ENCODE measurements at regions not wholly inside any gene's neighbourhood (a gene's known extent, or its start where the extent isn't known, plus 50 kb on each side); places are given as distances from the start of the nearest gene placed in this dataset.

DNA sequence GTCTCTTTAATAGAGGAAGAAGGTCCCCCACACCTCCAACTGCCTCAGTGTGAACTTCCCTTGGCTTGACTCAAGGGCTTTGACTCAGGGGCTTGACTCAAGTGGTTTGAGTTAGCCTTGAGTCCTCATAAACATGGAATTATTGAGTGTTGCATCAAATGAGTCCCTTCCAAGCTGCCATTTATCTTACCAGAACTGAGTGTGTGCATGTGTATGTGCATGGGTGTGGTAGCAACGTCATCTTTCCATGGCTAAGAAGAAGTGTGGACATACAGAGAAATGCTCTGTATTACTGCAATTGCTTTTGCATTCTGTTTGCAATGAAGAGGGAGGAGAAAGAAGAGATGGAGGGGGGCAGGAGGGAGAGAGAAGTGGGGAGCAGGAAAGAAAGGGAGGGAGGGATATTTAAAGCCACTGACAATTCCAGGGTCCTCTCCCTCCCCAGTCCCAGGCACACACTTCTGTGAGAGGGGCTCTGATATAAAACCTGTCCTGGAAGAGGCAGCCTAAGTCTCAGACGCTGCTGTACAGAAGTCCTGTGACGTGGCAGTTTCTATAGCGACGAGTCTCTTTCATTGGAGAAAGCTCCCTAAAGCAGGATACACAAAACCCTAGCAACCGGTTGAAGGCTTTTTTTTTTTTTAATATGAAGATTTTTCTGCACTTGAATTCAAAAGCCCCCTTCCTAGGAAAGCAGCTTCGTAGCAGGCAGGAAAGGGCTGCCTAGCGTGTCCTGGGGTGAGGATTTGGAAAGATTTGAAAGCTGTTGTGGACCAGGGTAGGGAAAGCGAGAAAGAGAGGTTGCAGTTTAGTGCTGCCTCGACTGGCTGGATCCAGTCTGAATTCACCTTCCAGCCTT, 93.3 kb upstream of the MAP1B start:
- Histone ChIP-seq H3K27ac (no peak overlapping the region), H3K36me3 (no peaks in the 10 kb centered on the region), H3K27me3 (no peaks in the 10 kb centered on the region), H3K9me3 (no peaks in the 10 kb centered on the region), H3K4me1 (no peaks in the 10 kb centered on the region), H3K4me3 (no peak overlapping the region)
- 55 to 62% methylated on average over 10 of the region's 10 CpGs for WGBS, 2 donors
- TF ChIP-seq, protein P1, sequence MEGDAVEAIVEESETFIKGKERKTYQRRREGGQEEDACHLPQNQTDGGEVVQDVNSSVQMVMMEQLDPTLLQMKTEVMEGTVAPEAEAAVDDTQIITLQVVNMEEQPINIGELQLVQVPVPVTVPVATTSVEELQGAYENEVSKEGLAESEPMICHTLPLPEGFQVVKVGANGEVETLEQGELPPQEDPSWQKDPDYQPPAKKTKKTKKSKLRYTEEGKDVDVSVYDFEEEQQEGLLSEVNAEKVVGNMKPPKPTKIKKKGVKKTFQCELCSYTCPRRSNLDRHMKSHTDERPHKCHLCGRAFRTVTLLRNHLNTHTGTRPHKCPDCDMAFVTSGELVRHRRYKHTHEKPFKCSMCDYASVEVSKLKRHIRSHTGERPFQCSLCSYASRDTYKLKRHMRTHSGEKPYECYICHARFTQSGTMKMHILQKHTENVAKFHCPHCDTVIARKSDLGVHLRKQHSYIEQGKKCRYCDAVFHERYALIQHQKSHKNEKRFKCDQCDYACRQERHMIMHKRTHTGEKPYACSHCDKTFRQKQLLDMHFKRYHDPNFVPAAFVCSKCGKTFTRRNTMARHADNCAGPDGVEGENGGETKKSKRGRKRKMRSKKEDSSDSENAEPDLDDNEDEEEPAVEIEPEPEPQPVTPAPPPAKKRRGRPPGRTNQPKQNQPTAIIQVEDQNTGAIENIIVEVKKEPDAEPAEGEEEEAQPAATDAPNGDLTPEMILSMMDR (IDR thresholded peaks at IDR 0.05): no peak
- no peak for TF ChIP-seq POLR2AphosphoS5 (IDR thresholded peaks at IDR 0.05)
- no peak for TF ChIP-seq POLR2A (IDR thresholded peaks at IDR 0.05)
- no peak for TF ChIP-seq EP300 (IDR thresholded peaks at IDR 0.05)
- intact Hi-C loops (cut with DNase I): no loop called here
- no peak for DNase-seq

DNA sequence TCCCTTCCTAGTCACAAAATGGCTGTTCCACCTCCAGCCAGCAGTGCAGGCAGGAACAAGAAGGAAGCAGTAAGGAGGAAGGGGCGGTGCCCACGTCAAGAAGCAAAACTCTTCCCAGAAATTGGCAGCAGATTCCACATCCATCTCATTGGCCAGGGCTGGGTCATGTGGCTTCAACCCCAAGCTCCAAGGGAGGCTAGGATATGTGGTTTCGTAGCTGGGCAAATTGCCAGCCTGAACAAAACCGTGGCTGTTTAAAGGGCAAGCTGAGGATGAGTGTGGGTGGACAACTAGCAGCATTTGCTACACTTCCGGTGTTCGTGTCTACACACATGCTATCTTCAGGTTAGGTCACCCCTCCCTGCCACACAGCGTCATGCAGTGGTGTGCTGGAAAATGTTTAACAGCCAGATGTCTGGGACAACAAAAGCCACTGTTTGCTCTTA, 92.1 kb upstream of the MAP1B start:
- WGBS, 2 donors: 33 to 64% methylated on average over 7 of the region's 7 CpGs
- no peak overlapping the region for H3K27ac ChIP-seq
- H3K36me3 ChIP-seq: no peaks in the 10 kb centered on the region
- TF ChIP-seq, protein P1 (IDR thresholded peaks at IDR 0.05): no peak
- no peak for TF ChIP-seq EP300 (IDR thresholded peaks at IDR 0.05)
- no peak for TF ChIP-seq POLR2A (IDR thresholded peaks at IDR 0.05)
- no peak for TF ChIP-seq POLR2AphosphoS5 (IDR thresholded peaks at IDR 0.05)
- no peak for DNase-seq
- no peaks in the 10 kb centered on the region for H3K27me3 ChIP-seq
- intact Hi-C loops (cut with DNase I): no loop called here
- H3K4me3 ChIP-seq: no peak overlapping the region
- H3K4me1 ChIP-seq: no peaks in the 10 kb centered on the region
- no peaks in the 10 kb centered on the region for H3K9me3 ChIP-seq

DNA sequence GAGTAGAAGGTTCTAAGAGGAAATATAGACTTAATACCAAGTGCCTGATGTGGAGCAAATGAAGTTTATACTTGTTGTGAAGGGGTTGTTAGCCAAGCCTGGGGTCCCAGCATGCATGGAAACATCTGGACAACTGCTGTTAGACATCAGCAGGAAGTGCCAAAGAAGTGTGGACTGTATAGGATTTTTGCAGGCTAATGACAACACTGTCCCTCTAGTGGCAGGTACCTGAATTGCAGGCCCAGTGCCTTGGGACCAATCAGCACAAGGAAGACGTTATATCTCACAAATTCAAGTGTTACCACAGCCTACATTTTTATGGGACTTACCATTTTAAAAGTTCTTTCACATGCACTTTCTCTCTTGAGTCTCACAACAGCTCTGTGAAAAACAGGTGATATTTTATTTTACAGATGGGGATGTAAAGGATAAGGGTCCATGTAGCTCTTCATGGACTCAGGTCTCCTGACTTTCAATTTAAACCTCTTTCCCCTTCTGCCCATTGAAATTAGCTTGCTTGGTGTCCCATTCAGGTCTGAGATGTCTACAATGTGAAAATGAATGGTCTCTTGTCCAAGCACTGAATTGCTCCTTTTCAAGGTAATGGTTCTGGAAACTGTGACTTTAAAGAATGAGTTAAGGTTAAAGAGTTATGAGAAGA, 89.0 kb upstream of the MAP1B start:
- no peaks in the 10 kb centered on the region for H3K4me1 ChIP-seq
- H3K9me3 ChIP-seq: no peaks in the 10 kb centered on the region
- intact Hi-C loops (cut with DNase I): no loop called here
- no peaks in the 10 kb centered on the region for H3K27me3 ChIP-seq
- H3K36me3 ChIP-seq: no peaks in the 10 kb centered on the region
- 10 to 21% methylated on average over 1 of the region's 1 CpG for WGBS, 2 donors
- TF ChIP-seq EP300 (IDR thresholded peaks at IDR 0.05): no peak
- TF ChIP-seq, protein P1 (IDR thresholded peaks at IDR 0.05): peak; percentile 20 to 80 (median 64)
- H3K27ac ChIP-seq: no peak overlapping the region
- no peak overlapping the region for H3K4me3 ChIP-seq
- no peak for DNase-seq

DNA sequence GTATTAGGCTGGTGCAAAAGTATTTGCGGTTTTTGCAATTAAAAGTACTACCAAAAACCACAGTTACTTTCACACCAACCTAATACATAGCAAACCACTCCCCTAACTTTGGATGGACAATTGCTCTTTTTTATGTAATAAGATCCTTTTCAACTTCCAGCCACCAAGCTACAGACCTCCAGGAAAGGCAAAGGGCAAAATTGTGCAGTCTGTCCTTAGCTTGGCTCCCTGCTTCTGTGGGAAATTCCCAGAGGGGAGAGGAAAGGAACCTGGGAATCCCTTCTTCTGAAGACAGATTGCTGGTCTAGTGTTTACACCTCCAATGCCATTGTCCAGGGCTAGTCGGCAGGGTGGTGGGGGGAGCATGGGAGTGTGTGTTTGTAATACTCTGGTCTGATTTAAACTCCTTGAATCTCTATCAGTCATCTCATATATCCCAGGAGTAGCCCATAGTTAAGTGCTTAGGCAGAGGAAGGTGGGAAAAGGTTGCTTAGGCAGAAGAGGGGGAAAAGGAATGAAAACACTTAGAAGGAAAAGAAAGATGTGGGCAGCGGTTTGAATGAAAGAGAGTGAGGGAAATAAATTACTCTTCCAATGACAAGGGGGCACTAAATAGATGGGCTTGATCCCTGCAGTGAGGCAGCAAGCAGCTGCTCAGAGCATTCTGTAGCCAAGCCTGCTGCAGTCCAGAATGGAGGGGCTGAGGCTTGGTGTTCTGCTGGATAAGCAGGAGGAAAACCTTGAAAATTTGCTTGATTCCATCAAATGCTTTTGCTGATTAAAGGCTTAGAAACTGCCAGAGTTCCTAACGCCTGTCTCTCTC, 86.9 kb upstream of the MAP1B start:
- intact Hi-C loops (cut with DNase I): loop anchor here (5.0 kb wide), 1 partner anchor 238 kb away; no protein-coding TSS in a partner anchor
- Histone ChIP-seq H3K4me1 (no peaks in the 10 kb centered on the region), H3K27ac (no peak overlapping the region), H3K36me3 (no peaks in the 10 kb centered on the region), H3K27me3 (no peaks in the 10 kb centered on the region), H3K4me3 (no peak overlapping the region), H3K9me3 (no peaks in the 10 kb centered on the region)
- no peak for DNase-seq
- TF ChIP-seq, protein P1 (IDR thresholded peaks at IDR 0.05): no peak
- no peak for TF ChIP-seq POLR2A (IDR thresholded peaks at IDR 0.05)
- TF ChIP-seq POLR2AphosphoS5 (IDR thresholded peaks at IDR 0.05): no peak
- 48 to 59% methylated on average over 4 of the region's 4 CpGs for WGBS, 2 donors
